ENCODE measurements at regions not wholly inside any gene's neighbourhood (a gene's known extent, or its start where the extent isn't known, plus 50 kb on each side); places are given as distances from the start of the nearest gene placed in this dataset.

DNA sequence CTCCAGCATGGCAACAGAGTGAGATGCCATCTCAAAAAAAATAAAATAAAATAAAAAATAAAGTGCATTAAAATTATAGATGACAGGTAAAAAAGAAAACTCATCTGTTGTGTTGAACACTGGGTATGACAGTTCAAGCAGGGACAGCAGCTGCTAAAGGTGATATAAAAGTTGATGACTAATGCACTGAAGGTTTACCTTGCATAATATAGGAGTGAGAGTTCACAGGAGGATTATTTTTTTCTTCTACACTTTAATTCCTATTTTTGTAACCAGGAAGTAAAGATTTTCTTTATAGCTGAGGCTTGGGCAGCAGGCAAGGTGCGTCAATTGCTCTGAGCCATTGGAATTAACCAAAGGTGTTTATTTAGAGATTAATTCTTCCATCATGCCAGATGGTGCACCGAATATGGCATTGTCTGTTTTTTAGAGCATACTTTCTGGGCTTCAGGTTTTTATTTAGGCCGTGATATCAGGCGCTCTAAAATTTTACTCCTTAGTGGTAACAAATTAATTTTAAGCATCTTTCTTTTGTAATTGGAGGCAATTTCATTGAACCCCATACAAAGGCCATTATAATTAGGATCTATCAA is 337.0 kb upstream of the SLC10A2 start:
- no peak for DNase-seq

- DNase-seq = no peak
Measured at GRCh38 chr13:103395139-103395538, 328.9 kb upstream of the SLC10A2 start.

DNA sequence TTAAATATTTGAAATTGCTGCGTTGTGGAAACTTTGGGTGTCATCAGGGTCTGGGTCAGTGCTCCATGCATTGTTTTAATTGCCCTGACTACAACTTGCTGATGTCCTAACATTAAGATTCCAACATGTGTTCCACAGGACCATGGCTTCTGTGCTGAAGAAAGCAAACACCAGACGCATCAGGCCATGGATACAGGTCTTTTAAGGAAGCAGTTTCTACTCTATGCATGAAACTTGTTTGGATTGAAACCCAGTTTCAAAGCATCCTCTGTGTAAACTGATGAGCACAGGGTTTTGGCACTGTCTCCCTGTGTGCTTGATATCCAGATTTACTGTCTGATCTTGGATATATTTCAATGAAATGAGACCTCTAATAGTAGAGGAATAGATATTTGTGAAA is 328.4 kb upstream of the SLC10A2 start:
- DNase-seq = no peak

DNA sequence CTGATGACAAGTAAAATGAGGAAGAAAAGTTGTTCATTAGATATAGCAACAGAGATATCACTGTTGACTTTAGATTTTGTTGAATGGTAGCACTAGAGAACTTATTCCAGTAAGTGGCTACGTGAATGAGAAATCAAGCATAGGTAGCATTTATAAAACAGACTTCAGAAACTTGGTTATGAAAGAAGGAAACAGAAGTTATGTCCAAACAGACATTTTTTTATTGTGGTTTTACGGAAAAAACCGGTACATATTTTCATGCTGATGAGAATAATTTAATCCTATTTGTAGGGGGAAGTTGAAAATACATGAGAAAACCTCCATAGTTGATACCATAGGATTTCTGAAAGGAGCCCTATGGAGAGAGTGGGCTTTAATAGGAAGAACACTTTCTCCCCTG is 325.7 kb upstream of the SLC10A2 start:
- DNase-seq = no peak

- no peak for DNase-seq
Measured at GRCh38 chr13:103388839-103389238, 322.6 kb upstream of the SLC10A2 start.

DNA sequence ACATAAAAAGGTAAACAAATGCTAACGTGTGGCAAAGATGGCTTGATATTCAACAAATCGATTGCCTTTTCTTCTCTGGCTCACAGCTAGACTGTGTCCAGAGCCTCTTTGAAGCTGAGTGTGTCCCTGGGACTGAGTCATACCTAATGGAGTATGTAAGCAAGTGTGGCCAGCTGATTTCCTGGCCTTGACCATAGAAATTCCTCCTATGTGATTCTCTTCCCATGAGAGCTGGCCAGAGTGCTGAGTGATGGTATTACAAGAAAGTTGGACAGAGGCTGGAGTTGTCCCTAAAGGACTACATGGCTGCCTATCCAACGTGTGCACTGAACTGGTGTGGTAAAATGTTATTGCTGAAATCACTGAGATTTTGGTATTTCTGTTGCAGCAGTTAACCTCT is 320.1 kb upstream of the SLC10A2 start:
- DNase-seq = no peak

DNA sequence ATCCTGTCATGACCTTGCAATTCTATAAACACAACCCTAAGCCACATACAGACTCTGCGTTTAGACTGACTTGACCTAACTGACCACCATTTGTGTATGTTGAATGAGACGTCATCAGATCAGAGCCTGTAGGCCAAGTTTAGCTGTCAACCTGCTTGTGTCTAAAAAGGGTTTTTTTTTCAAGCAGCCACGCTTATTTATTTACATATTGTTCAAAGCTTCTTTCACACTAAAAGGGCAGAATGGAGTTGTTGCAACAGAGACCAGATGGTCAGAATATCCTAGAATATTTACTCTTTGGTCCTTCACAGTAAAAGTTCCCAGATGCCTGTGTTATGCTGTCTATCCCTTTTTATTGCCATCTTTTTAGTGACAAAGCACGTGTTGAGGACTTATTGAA is 307.7 kb upstream of the SLC10A2 start:
- DNase-seq = no peak

DNA sequence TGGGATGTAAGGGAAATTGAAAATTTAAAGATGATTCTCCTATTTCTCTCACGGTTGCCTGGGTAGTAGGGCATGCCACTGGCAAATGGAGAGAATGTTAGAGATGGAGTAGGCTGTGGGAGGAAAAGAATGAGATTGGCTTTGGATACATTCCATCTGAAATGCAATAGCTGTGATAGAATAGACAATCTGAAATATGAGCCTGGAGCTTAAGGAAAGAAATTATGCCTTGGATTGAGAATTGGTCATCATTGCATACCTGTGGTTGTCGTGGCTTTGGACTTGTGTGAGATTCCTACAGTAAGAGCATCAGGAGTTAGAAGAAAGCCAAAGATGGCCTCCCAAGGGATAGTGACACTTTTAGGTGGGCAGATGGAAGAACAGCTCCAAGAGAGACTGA is 305.1 kb upstream of the SLC10A2 start:
- no peak for DNase-seq

- no peak for DNase-seq
Measured at GRCh38 chr13:103370790-103371189, 304.6 kb upstream of the SLC10A2 start.

DNA sequence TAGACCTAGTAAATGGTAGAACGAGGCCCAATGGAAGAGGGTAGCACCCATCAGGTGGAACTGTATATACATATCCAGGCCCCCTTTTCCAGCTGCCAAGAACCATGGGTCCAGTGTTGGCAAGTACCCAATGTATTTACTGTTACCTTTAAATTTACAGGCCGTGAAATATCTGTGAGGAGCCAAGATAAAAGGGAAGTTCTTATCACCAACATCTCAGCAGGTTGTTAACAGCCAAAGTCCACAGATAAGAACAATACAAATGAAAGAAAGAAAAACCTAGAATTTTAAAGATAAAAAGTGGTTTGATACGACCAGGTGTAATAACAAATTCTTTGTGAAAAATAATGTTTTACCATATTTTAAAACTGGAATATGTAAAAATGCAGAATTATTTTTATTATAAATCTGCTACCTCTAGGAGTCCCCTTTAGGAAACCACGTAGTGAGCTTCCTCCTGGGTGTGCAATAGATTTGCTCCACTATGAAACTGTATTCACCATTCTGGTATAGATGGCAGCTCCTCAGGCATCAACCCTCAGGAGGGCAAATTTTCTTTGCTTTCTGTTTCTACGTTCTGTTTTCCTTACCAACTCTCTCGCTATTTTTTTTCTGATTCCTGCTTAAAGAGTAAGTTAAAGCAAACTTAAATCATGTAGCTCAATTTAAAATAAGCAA is 292.2 kb upstream of the SLC10A2 start:
- no peak for DNase-seq

GRCh38 chr13:103356226-103356864 is 290.1 kb upstream of the SLC10A2 start:
- DNase-seq = no peak

DNA sequence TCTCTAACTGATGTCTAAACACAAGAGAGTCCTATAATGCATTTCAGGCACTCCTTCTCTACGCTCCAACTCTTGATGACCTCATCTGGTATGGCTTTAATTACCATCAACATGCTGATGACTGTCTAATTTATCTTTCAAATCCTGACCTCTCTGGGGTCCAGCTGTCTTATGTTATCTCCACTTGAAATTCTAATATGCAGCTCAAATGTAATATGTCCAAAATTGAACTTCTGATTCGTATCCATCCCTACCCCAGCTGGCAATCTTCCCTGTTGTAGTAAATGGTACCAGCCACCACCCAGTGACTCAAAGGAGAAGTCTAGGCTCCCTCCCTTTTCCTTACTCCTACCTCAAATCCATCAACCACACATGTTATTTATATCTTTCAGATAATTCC is 288.0 kb upstream of the SLC10A2 start:
- DNase-seq = no peak

- peak; percentile 57 for DNase-seq
Measured at GRCh38 chr13:103351035-103351828, 285.0 kb upstream of the SLC10A2 start.

DNA sequence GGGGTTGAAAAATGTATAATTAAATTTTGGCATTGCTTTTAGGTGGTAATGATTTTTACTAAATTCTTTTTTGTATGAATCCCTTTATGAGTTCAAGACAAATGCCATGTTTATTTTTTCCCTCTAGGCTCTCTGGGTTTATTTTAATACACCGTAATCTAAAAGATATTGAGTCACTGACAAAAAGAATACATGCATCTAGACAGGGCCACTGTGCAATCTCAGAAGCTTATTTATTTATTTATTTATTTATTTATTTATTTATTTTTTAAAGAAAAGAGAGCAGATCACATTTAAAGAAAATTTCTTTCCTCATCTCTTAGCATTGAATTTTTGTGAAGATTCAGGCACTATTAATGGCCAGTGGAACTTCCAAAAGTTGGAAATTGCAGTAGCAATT is 283.9 kb upstream of the SLC10A2 start:
- no peak for DNase-seq

DNA sequence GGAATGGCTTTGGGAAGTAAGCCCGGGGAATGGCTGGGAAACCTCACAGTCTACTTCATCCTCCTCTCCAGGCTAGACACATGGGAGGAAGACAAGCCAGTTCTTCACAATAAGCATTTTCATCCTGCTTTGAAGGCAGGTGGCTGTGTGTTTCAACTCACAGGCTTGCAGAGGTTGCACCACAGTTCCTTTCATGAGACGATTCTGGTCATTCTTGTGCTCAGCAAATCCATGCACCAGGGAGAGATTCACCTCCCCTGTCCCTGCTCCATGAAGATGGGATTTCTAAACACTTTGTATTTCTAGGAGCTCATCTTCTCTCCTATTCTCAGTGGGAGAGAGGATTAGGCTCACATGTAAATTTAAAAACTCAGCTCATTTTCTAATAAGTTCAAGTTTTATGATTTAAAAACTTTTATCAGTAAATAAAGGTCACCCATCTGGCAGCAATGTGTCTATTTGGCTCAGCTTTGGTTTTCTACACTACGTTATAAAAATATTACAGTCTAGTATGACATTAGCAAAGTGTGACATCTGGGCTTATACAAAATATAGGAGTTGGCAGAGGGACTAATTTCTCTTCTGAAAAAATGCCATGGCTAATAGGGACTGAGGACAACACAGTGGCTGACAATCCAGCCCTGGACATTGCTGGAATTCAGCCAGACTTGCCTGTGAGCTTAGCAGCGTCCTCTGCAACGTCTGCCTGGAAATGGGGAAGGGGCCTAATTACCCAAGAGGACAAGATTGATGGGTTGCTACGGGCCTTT is 283.2 kb upstream of the SLC10A2 start:
- no peak for DNase-seq

DNA sequence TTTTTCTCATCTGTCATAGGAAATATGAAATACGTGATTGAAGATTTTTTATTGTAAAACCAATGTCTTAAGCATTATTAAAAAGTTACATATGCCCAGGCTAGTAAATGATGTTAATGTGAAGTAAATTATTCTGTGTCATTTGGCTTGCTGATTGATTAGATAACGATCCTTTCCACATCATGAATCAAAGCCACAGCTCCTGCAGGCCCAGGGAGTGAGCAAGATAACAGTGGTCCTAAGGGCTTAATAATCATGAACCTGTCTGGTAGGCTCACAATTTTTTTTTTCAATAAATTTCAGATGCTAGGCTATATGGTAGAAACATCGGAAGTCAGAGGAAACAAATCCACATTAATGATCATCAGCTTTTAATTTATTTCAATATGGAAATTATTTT is 269.0 kb upstream of the SLC10A2 start:
- no peak for DNase-seq

DNA sequence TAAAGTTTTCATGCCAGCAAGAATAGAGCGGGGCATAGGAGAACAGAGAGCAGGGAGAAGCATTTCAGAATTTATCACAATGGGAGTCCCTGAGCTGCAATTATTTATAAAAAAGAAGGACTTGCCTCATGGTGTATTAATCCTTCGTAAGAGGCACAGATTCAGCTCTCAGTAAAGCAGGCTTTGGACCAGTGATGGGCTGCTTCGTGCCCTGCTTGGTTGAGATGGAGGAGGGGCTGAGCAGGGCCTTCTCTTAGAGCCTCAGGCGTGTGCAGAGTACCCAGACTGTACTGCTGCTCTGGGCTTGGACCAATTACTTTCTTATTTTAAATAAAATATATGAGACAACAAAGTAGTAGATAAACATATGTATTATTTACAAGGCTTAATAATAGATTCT is 265.7 kb upstream of the SLC10A2 start:
- no peak for DNase-seq

DNA sequence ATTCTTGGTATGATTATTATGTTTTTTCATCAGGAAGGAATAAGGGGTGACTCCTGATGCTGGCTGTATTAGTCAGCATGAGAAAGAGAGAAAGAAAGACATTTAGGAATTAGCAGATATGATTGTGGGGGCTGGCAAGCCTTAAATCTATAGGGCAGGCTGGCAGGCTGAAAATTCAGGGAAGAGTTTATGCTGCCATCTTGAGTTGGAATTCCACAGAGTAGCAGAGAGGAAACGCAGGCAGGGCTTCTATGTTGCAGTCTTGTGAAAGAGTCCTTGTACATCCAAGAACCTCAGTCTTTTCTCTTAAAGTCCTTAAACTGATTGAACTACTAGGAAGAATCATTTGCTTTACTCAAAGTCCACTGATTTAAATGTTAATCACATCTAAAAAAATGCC is 262.7 kb upstream of the SLC10A2 start:
- DNase-seq = no peak

DNA sequence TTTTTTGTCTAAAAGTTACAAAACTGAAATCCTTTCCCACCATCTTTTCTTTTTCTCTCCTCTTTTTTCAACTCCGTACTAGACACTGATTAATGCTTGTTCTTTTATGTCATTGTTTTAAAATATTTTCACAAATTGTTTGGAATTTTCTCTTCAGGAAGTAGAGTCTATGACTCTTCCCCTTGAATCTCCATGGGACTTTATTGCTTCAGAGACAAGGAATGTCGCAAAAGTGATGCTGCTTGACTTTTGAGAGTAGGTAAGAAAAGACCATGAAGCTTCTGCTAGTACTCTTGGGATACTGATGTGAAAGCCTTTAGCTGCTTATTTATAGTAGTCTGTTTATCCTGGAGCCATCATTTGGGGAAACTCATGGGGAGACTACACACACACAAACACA is 260.1 kb upstream of the SLC10A2 start:
- no peak for DNase-seq

GRCh38 chr13:103325672-103326071 is 259.5 kb upstream of the SLC10A2 start:
- no peak for DNase-seq

GRCh38 chr13:103324641-103325040 is 258.4 kb upstream of the SLC10A2 start:
- DNase-seq = no peak

- DNase-seq = no peak
Measured at GRCh38 chr13:103315711-103316110, 249.5 kb upstream of the SLC10A2 start.

DNA sequence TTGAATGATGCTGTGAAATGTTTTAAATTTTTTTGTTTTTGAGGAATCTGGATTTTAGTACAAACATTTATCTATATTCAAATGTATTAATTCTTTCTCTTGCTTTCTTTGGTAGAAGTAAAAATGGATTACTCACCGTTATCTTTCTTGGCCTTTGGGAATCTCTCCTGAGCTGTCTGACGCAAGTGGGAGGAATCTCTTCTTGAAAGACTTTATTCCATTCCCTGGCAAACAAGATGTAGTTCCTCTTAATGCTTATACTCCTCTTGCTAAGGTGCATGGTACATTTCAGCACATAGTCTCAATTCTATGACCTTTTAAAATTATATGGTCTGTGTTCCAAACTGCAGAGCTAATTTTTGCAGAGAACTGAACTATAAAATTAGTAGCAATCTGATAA is 246.2 kb upstream of the SLC10A2 start:
- DNase-seq = no peak
